ENCODE measurements at regions not wholly inside any gene's neighbourhood (a gene's known extent, or its start where the extent isn't known, plus 50 kb on each side); places are given as distances from the start of the nearest gene placed in this dataset.
A peak's percentile ranks its signal among the peaks of the same experiment; 100 is the strongest.
"Not testable (repeated sequence)": the region's sequence is repeated elsewhere in the genome, so short reads cannot be mapped to it uniquely, and the experiment has no call there.

- ATAC-seq = no peak
- no peaks in the 10 kb centered on the region for H3K36me3 Mint-ChIP-seq (ENCODE audit: low read depth)
- peaks cover 5% of the 10 kb centered on the region for H3K27me3 Mint-ChIP-seq
- DNase-seq = no peak
- no peak overlapping the region for H3K4me3 Mint-ChIP-seq
- no peak overlapping the region for H3K27ac Mint-ChIP-seq
- no peaks in the 10 kb centered on the region for H3K9me3 ChIP-seq (ENCODE audit: control insufficient read depth, low read length, poor library complexity, severe bottlenecking)
- peaks cover 11% of the 10 kb centered on the region for H3K4me1 Mint-ChIP-seq
These were observed 77.3 kb downstream of the PPCDC start for GRCh38 chr15:75100679-75101078.

- Mint-ChIP-seq H3K27ac (peak overlapping the region; percentile 48), H3K27me3 (no peaks in the 10 kb centered on the region), H3K4me1 (peaks cover 19% of the 10 kb centered on the region), H3K4me3 (no peak overlapping the region), H3K36me3 (ENCODE audit: low read depth) (no peaks in the 10 kb centered on the region)
- no peaks in the 10 kb centered on the region for H3K9me3 ChIP-seq (ENCODE audit: control insufficient read depth, low read length, poor library complexity, severe bottlenecking)
- no peak for DNase-seq
- peak; percentile 34 for ATAC-seq
These were observed 81.6 kb downstream of the PPCDC start for GRCh38 chr15:75104804-75105557.

- Mint-ChIP-seq H3K4me3 (no peak overlapping the region), H3K27me3 (no peaks in the 10 kb centered on the region), H3K4me1 (peaks cover 23% of the 10 kb centered on the region), H3K36me3 (ENCODE audit: low read depth) (no peaks in the 10 kb centered on the region), H3K27ac (no peak overlapping the region)
- DNase-seq (no peak), ATAC-seq (no peak)
- H3K9me3 ChIP-seq (ENCODE audit: control insufficient read depth, low read length, poor library complexity, severe bottlenecking) = no peaks in the 10 kb centered on the region
These were observed 84.1 kb downstream of the PPCDC start for GRCh38 chr15:75107516-75107907.

GRCh38 chr15:75107908-75108838, 84.8 kb downstream of the PPCDC start:
- Mint-ChIP-seq H3K36me3 (ENCODE audit: low read depth) (no peaks in the 10 kb centered on the region), H3K27me3 (no peaks in the 10 kb centered on the region), H3K4me1 (peaks cover 23% of the 10 kb centered on the region), H3K4me3 (peak overlapping the region; percentile 15), H3K27ac (peak overlapping the region; percentile 56)
- H3K9me3 ChIP-seq (ENCODE audit: control insufficient read depth, low read length, poor library complexity, severe bottlenecking) = no peaks in the 10 kb centered on the region
- peak in 1 of 3 donors; percentile 9 for DNase-seq
- peak; percentile 85 for ATAC-seq

- no peak for DNase-seq
- ATAC-seq = no peak
- Mint-ChIP-seq H3K4me3 (peak overlapping the region; percentile 12), H3K4me1 (peaks cover 23% of the 10 kb centered on the region), H3K36me3 (ENCODE audit: low read depth) (no peaks in the 10 kb centered on the region), H3K27me3 (no peaks in the 10 kb centered on the region), H3K27ac (peak overlapping the region; percentile 56)
- no peaks in the 10 kb centered on the region for H3K9me3 ChIP-seq (ENCODE audit: control insufficient read depth, low read length, poor library complexity, severe bottlenecking)
These were observed 85.8 kb downstream of the PPCDC start for GRCh38 chr15:75109021-75109735.

GRCh38 chr15:75109736-75110130, 86.3 kb downstream of the PPCDC start:
- Mint-ChIP-seq H3K27me3 (no peaks in the 10 kb centered on the region), H3K27ac (peak overlapping the region; percentile 56), H3K4me3 (no peak overlapping the region), H3K4me1 (peaks cover 22% of the 10 kb centered on the region), H3K36me3 (ENCODE audit: low read depth) (no peaks in the 10 kb centered on the region)
- DNase-seq = no peak
- ATAC-seq = no peak
- no peaks in the 10 kb centered on the region for H3K9me3 ChIP-seq (ENCODE audit: control insufficient read depth, low read length, poor library complexity, severe bottlenecking)

GRCh38 chr15:75112278-75112847, 89.0 kb downstream of the PPCDC start:
- no peak for DNase-seq
- ATAC-seq = no peak
- Mint-ChIP-seq H3K4me1 (peaks cover 18% of the 10 kb centered on the region), H3K36me3 (ENCODE audit: low read depth) (no peaks in the 10 kb centered on the region), H3K27ac (no peak overlapping the region), H3K4me3 (no peak overlapping the region), H3K27me3 (no peaks in the 10 kb centered on the region)
- no peaks in the 10 kb centered on the region for H3K9me3 ChIP-seq (ENCODE audit: control insufficient read depth, low read length, poor library complexity, severe bottlenecking)

GRCh38 chr15:75112848-75113492, 88.7 kb upstream of the C15orf39 start:
- Mint-ChIP-seq H3K36me3 (ENCODE audit: low read depth) (no peaks in the 10 kb centered on the region), H3K27ac (no peak overlapping the region), H3K4me3 (no peak overlapping the region), H3K4me1 (peaks cover 16% of the 10 kb centered on the region), H3K27me3 (no peaks in the 10 kb centered on the region)
- H3K9me3 ChIP-seq (ENCODE audit: control insufficient read depth, low read length, poor library complexity, severe bottlenecking) = no peaks in the 10 kb centered on the region
- DNase-seq (no peak), ATAC-seq (no peak)

- Mint-ChIP-seq H3K4me1 (peaks cover 7% of the 10 kb centered on the region), H3K4me3 (no peak overlapping the region), H3K27me3 (no peaks in the 10 kb centered on the region), H3K27ac (no peak overlapping the region), H3K36me3 (ENCODE audit: low read depth) (no peaks in the 10 kb centered on the region)
- DNase-seq (no peak), ATAC-seq (no peak)
- no peaks in the 10 kb centered on the region for H3K9me3 ChIP-seq (ENCODE audit: control insufficient read depth, low read length, poor library complexity, severe bottlenecking)
These were observed 87.4 kb upstream of the C15orf39 start for GRCh38 chr15:75114327-75114726.

GRCh38 chr15:75114796-75115195, 86.9 kb upstream of the C15orf39 start:
- Mint-ChIP-seq H3K4me3 (peak overlapping the region; percentile 1), H3K36me3 (ENCODE audit: low read depth) (no peaks in the 10 kb centered on the region), H3K27me3 (no peaks in the 10 kb centered on the region), H3K27ac (no peak overlapping the region), H3K4me1 (peaks cover 3% of the 10 kb centered on the region)
- ATAC-seq (no peak), DNase-seq (no peak)
- no peaks in the 10 kb centered on the region for H3K9me3 ChIP-seq (ENCODE audit: control insufficient read depth, low read length, poor library complexity, severe bottlenecking)

GRCh38 chr15:75115411-75115913, 86.2 kb upstream of the C15orf39 start:
- H3K27me3 Mint-ChIP-seq; H3K4me1 Mint-ChIP-seq; H3K36me3 Mint-ChIP-seq (ENCODE audit: low read depth); DNase-seq; H3K4me3 Mint-ChIP-seq; H3K9me3 ChIP-seq (ENCODE audit: control insufficient read depth, low read length, poor library complexity, severe bottlenecking); H3K27ac Mint-ChIP-seq; ATAC-seq: not testable (repeated sequence)

- not testable (repeated sequence) for H3K27ac Mint-ChIP-seq; H3K27me3 Mint-ChIP-seq; H3K36me3 Mint-ChIP-seq (ENCODE audit: low read depth); DNase-seq; H3K4me1 Mint-ChIP-seq; H3K4me3 Mint-ChIP-seq; H3K9me3 ChIP-seq (ENCODE audit: control insufficient read depth, low read length, poor library complexity, severe bottlenecking); ATAC-seq
These were observed 85.5 kb upstream of the C15orf39 start for GRCh38 chr15:75116143-75116542.
